ENCODE measurements at regions not wholly inside any gene's neighbourhood (a gene's known extent, or its start where the extent isn't known, plus 50 kb on each side); places are given as distances from the start of the nearest gene placed in this dataset.

- no peaks in the 10 kb centered on the region for H3K27me3 Mint-ChIP-seq
- no peak overlapping the region for H3K27ac Mint-ChIP-seq
- H3K4me1 Mint-ChIP-seq (ENCODE audit: low read depth), result no peaks in the 10 kb centered on the region
- ChIA-PET POLR2A (no interaction called here), CTCF (interaction anchor here (1.3 to 1.4 kb wide), 2 partner anchors 11 to 182 kb away, joined by 4 to 5 read pairs; no protein-coding TSS in a partner anchor)
- no peak for ATAC-seq
- H3K4me3 Mint-ChIP-seq, result no peak overlapping the region
- no peak for DNase-seq
- TF ChIP-seq CTCF (IDR thresholded peaks at IDR 0.05), result no peak
- peaks cover 3% of the 10 kb centered on the region for H3K9me3 Mint-ChIP-seq
- intact Hi-C loops (cut with micrococcal nuclease), result no loop called here
- no peaks in the 10 kb centered on the region for H3K36me3 Mint-ChIP-seq (ENCODE audit: low read depth)
These were observed 113.2 kb upstream of the CHST15 start for GRCh38 chr10:124206616-124207015.

- peaks cover 3% of the 10 kb centered on the region for H3K9me3 Mint-ChIP-seq
- no peaks in the 10 kb centered on the region for H3K4me1 Mint-ChIP-seq (ENCODE audit: low read depth)
- TF ChIP-seq CTCF (IDR thresholded peaks at IDR 0.05), result no peak
- POLR2A ChIA-PET, result no interaction called here
- no peak for ATAC-seq
- H3K4me3 Mint-ChIP-seq, result no peak overlapping the region
- CTCF ChIA-PET, result interaction anchor here (1.4 to 1.5 kb wide), 2 partner anchors 12 to 184 kb away, joined by 3 to 5 read pairs; no protein-coding TSS in a partner anchor
- H3K36me3 Mint-ChIP-seq (ENCODE audit: low read depth), result no peaks in the 10 kb centered on the region
- DNase-seq, result no peak
- intact Hi-C loops (cut with micrococcal nuclease), result no loop called here
- no peaks in the 10 kb centered on the region for H3K27me3 Mint-ChIP-seq
- H3K27ac Mint-ChIP-seq, result no peak overlapping the region
These were observed 112.0 kb upstream of the CHST15 start for GRCh38 chr10:124205432-124205831.

- no peak overlapping the region for H3K27ac Mint-ChIP-seq
These were observed 111.3 kb upstream of the CHST15 start for GRCh38 chr10:124204726-124205125.

GRCh38 chr10:124200011-124200410 lies 106.6 kb upstream of the CHST15 start:
- ChIA-PET CTCF (interaction anchor here (1.7 kb wide), 1 partner anchor 18 kb away, joined by 4 read pairs; no protein-coding TSS in a partner anchor), POLR2A (no interaction called here)
- Mint-ChIP-seq H3K27ac (no peak overlapping the region), H3K4me1 (ENCODE audit: low read depth) (no peaks in the 10 kb centered on the region), H3K9me3 (no peaks in the 10 kb centered on the region), H3K4me3 (no peak overlapping the region), H3K27me3 (peaks cover 3% of the 10 kb centered on the region), H3K36me3 (ENCODE audit: low read depth) (no peaks in the 10 kb centered on the region)
- intact Hi-C loops (cut with micrococcal nuclease), result no loop called here
- TF ChIP-seq CTCF (IDR thresholded peaks at IDR 0.05), result no peak
- no peak for DNase-seq
- ATAC-seq, result no peak

More at GRCh38 chr10:124204726-124205125, 111.3 kb upstream of the CHST15 start:
- Mint-ChIP-seq H3K36me3 (ENCODE audit: low read depth) (no peaks in the 10 kb centered on the region), H3K4me1 (ENCODE audit: low read depth) (no peaks in the 10 kb centered on the region), H3K4me3 (no peak overlapping the region), H3K9me3 (peaks cover 3% of the 10 kb centered on the region), H3K27me3 (no peaks in the 10 kb centered on the region)
- TF ChIP-seq CTCF (IDR thresholded peaks at IDR 0.05), result no peak
- ChIA-PET CTCF (interaction anchor here (1.5 to 1.6 kb wide), 2 partner anchors 12 to 13 kb away, joined by 3 to 4 read pairs; no protein-coding TSS in a partner anchor), POLR2A (interaction anchor here (0.6 kb wide), 1 partner anchor 61 kb away, joined by 3 read pairs; no protein-coding TSS in a partner anchor)
- DNase-seq (no peak), ATAC-seq (no peak)
- intact Hi-C loops (cut with micrococcal nuclease), result no loop called here

GRCh38 chr10:124198871-124199270 lies 105.5 kb upstream of the CHST15 start:
- POLR2A ChIA-PET, result no interaction called here
- H3K27me3 Mint-ChIP-seq, result peaks cover 3% of the 10 kb centered on the region
- no peaks in the 10 kb centered on the region for H3K9me3 Mint-ChIP-seq
- H3K4me1 Mint-ChIP-seq (ENCODE audit: low read depth), result no peaks in the 10 kb centered on the region
- intact Hi-C loops (cut with micrococcal nuclease), result no loop called here
- DNase-seq, result no peak
- CTCF ChIA-PET, result interaction anchor here (0.8 to 1.7 kb wide), 2 partner anchors 19 to 204 kb away, joined by 3 to 4 read pairs; no protein-coding TSS in a partner anchor
- H3K27ac Mint-ChIP-seq, result no peak overlapping the region
- no peaks in the 10 kb centered on the region for H3K36me3 Mint-ChIP-seq (ENCODE audit: low read depth)
- no peak for ATAC-seq
- TF ChIP-seq CTCF (IDR thresholded peaks at IDR 0.05), result no peak
- no peak overlapping the region for H3K4me3 Mint-ChIP-seq

Measured in activated CD8-positive, alpha-beta T cell treated with anti-CD3 and anti-CD28 coated beads for 36 hours (primary cell).